Kasumi-1 (cell line): ENCODE measurements at regions not wholly inside any gene's neighbourhood (a gene's known extent, or its start where the extent isn't known, plus 50 kb on each side); places are given as distances from the start of the nearest gene placed in this dataset.

Experiments
- DNase-seq, 2 experiments: peaks; one replicate each; lab custom pipeline; 2025; lab: John Stamatoyannopoulos, UW

GRCh38 chr12:105846331-105846730 is 292.4 kb downstream of the NUAK1 start:
- no peak for DNase-seq

- no peak for DNase-seq
Measured at GRCh38 chr12:105847068-105847467, 291.7 kb downstream of the NUAK1 start.

- no peak for DNase-seq
Measured at GRCh38 chr12:105848286-105848685, 290.5 kb downstream of the NUAK1 start.

GRCh38 chr12:105850103-105850968 is 288.4 kb downstream of the NUAK1 start:
- no peak for DNase-seq

- DNase-seq = no peak
Measured at GRCh38 chr12:105852496-105852895, 286.3 kb downstream of the NUAK1 start.

- DNase-seq = no peak
Measured at GRCh38 chr12:105852951-105853350, 285.8 kb downstream of the NUAK1 start.

GRCh38 chr12:105854071-105854470 is 284.7 kb downstream of the NUAK1 start:
- DNase-seq = no peak

- no peak for DNase-seq
Measured at GRCh38 chr12:105855361-105856047, 283.2 kb downstream of the NUAK1 start.

GRCh38 chr12:105856048-105856405 is 282.7 kb downstream of the NUAK1 start:
- no peak for DNase-seq

GRCh38 chr12:105858981-105859710 is 279.6 kb downstream of the NUAK1 start:
- no peak for DNase-seq

GRCh38 chr12:105860561-105861207 is 278.1 kb downstream of the NUAK1 start:
- DNase-seq = no peak

- no peak for DNase-seq
Measured at GRCh38 chr12:105861227-105861626, 277.5 kb downstream of the NUAK1 start.

GRCh38 chr12:105862163-105862821 is 276.5 kb downstream of the NUAK1 start:
- DNase-seq = no peak

- DNase-seq = no peak
Measured at GRCh38 chr12:105864316-105864715, 274.4 kb downstream of the NUAK1 start.

- DNase-seq = no peak
Measured at GRCh38 chr12:105864901-105865300, 273.9 kb downstream of the NUAK1 start.

GRCh38 chr12:105865886-105866285 is 272.9 kb downstream of the NUAK1 start:
- DNase-seq = no peak

- no peak for DNase-seq
Measured at GRCh38 chr12:105874121-105874520, 264.6 kb downstream of the NUAK1 start.

GRCh38 chr12:105876396-105876927 is 262.3 kb downstream of the NUAK1 start:
- no peak for DNase-seq

- no peak for DNase-seq
Measured at GRCh38 chr12:105878964-105879363, 259.8 kb downstream of the NUAK1 start.

- DNase-seq = no peak
Measured at GRCh38 chr12:105880824-105881388, 257.8 kb downstream of the NUAK1 start.

- no peak for DNase-seq
Measured at GRCh38 chr12:105882404-105882803, 256.4 kb downstream of the NUAK1 start.
